RPMI7951 (cell line): ENCODE measurements at regions not wholly inside any gene's neighbourhood (a gene's known extent, or its start where the extent isn't known, plus 50 kb on each side); places are given as distances from the start of the nearest gene placed in this dataset.
"Not testable (repeated sequence)": the region's sequence is repeated elsewhere in the genome, so short reads cannot be mapped to it uniquely, and the experiment has no call there.

Experiments
- DNase-seq: peaks from one replicate; pipeline ENCODE4 v3.0.0-alpha.2; 2012; ENCODE audit warnings: low read depth

- DNase-seq, result no peak
Observed at GRCh38 chr3:106022913-106023312, 154.1 kb upstream of the CBLB start.

- no peak for DNase-seq
Observed at GRCh38 chr3:106025151-106025722, 156.4 kb upstream of the CBLB start.

GRCh38 chr3:106029954-106030626 lies 161.3 kb upstream of the CBLB start:
- no peak for DNase-seq

- no peak for DNase-seq
Observed at GRCh38 chr3:106030627-106030963, 161.8 kb upstream of the CBLB start.

- no peak for DNase-seq
Observed at GRCh38 chr3:106032479-106032878, 163.7 kb upstream of the CBLB start.

GRCh38 chr3:106033654-106034053 lies 164.8 kb upstream of the CBLB start:
- DNase-seq, result no peak

GRCh38 chr3:106034313-106034712 lies 165.5 kb upstream of the CBLB start:
- no peak for DNase-seq

- DNase-seq, result no peak
Observed at GRCh38 chr3:106035619-106036018, 166.8 kb upstream of the CBLB start.

GRCh38 chr3:106036696-106037095 lies 167.9 kb upstream of the CBLB start:
- DNase-seq, result no peak

- no peak for DNase-seq
Observed at GRCh38 chr3:106047221-106047620, 178.4 kb upstream of the CBLB start.

- peak; percentile 16 for DNase-seq
Observed at GRCh38 chr3:106048946-106049481, 180.2 kb upstream of the CBLB start.

GRCh38 chr3:106049821-106050220 lies 181.0 kb upstream of the CBLB start:
- peak; percentile 52 for DNase-seq

- no peak for DNase-seq
Observed at GRCh38 chr3:106056931-106057330, 188.1 kb upstream of the CBLB start.

- no peak for DNase-seq
Observed at GRCh38 chr3:106058475-106058874, 189.7 kb upstream of the CBLB start.

GRCh38 chr3:106059953-106060517 lies 191.2 kb upstream of the CBLB start:
- DNase-seq, result no peak

GRCh38 chr3:106063909-106064308 lies 195.1 kb upstream of the CBLB start:
- DNase-seq, result no peak

- no peak for DNase-seq
Observed at GRCh38 chr3:106065831-106066230, 197.0 kb upstream of the CBLB start.

- DNase-seq, result no peak
Observed at GRCh38 chr3:106067711-106068110, 198.9 kb upstream of the CBLB start.

GRCh38 chr3:106068381-106068780 lies 199.6 kb upstream of the CBLB start:
- no peak for DNase-seq

- no peak for DNase-seq
Observed at GRCh38 chr3:106068795-106069194, 200.0 kb upstream of the CBLB start.

- no peak for DNase-seq
Observed at GRCh38 chr3:106070187-106070586, 201.4 kb upstream of the CBLB start.

- peak; percentile 16 for DNase-seq
Observed at GRCh38 chr3:106071306-106071705, 202.5 kb upstream of the CBLB start.

- DNase-seq, result not testable (repeated sequence)
Observed at GRCh38 chr3:106072596-106072995, 203.8 kb upstream of the CBLB start.
